Mesendoderm (in vitro differentiated cells): ENCODE measurements at regions not wholly inside any gene's neighbourhood (a gene's known extent, or its start where the extent isn't known, plus 50 kb on each side); places are given as distances from the start of the nearest gene placed in this dataset.

Source experiments
- DNase-seq: peaks from one replicate; pipeline ENCODE4 v3.0.0; 2013
- H2AK5ac ChIP-seq: 2 replicates; pipeline ENCODE4 v1.6.1; 2013; ENCODE audit warnings: low read length, inconsistent platforms
- H2BK120ac ChIP-seq: 2 replicates; pipeline ENCODE4 v1.6.1; 2013; ENCODE audit warnings: low read depth, mild to moderate bottlenecking, low read length, moderate library complexity, mixed read lengths
- H2BK15ac ChIP-seq: replicated peaks from 2 replicates; pipeline ENCODE4 v1.6.1; 2013; ENCODE audit warnings: low read depth, mild to moderate bottlenecking, moderate library complexity
- H2BK5ac ChIP-seq: 2 replicates; pipeline ENCODE4 v1.6.1; 2013; ENCODE audit warnings: low read length, inconsistent platforms
- H3K18ac ChIP-seq: 2 replicates; pipeline ENCODE4 v1.6.1; 2013; ENCODE audit warnings: mild to moderate bottlenecking, low read length, mixed read lengths
- H3K23ac ChIP-seq: one replicate; pipeline ENCODE4 v1.6.1; 2013; ENCODE audit warnings: low read length
- H3K27ac ChIP-seq: 2 replicates; pipeline ENCODE4 v1.5.1; 2013; ENCODE audit warnings: low read depth, mild to moderate bottlenecking, inconsistent platforms, low read length, moderate library complexity
- H3K27me3 ChIP-seq: 2 replicates; pipeline ENCODE4 v1.6.1; 2013; ENCODE audit warnings: low read length, control low read depth, mild to moderate bottlenecking, inconsistent platforms; ENCODE audit not compliant: insufficient read depth, poor library complexity
- H3K36me3 ChIP-seq: 2 replicates; pipeline ENCODE4 v1.6.1; 2013; ENCODE audit warnings: low read length, inconsistent platforms; ENCODE audit not compliant: control insufficient read depth, insufficient read depth
- H3K4ac ChIP-seq: one replicate; pipeline ENCODE4 v1.6.1; 2013; ENCODE audit warnings: low read depth, mild to moderate bottlenecking, low read length, moderate library complexity
- H3K4me1 ChIP-seq: 2 replicates; pipeline ENCODE4 v1.6.1; 2013; ENCODE audit warnings: low read depth, low read length, inconsistent platforms; ENCODE audit not compliant: control insufficient read depth
- H3K4me2 ChIP-seq: 2 replicates; pipeline ENCODE4 v1.6.1; 2013; ENCODE audit warnings: low read length
- H3K4me3 ChIP-seq: 2 replicates; pipeline ENCODE4 v1.5.1; 2013; ENCODE audit warnings: mild to moderate bottlenecking, low read length
- H3K56ac ChIP-seq: one replicate; pipeline ENCODE4 v1.6.1; 2013; ENCODE audit warnings: low read length
- H3K79me1 ChIP-seq: 2 replicates; pipeline ENCODE4 v1.6.1; 2013; ENCODE audit warnings: low read length, inconsistent platforms
- H3K79me2 ChIP-seq: 2 replicates; pipeline ENCODE4 v1.6.1; 2013; ENCODE audit warnings: mild to moderate bottlenecking, low read length; ENCODE audit not compliant: control insufficient read depth, insufficient read depth
- H3K9ac ChIP-seq: 2 replicates; pipeline ENCODE4 v1.6.1; 2013; ENCODE audit warnings: low read length, inconsistent platforms
- H4K5ac ChIP-seq: one replicate; pipeline ENCODE4 v1.6.1; 2013; ENCODE audit warnings: low read length
- H4K8ac ChIP-seq: one replicate; pipeline ENCODE4 v1.6.1; 2013; ENCODE audit warnings: low read depth, mild to moderate bottlenecking, control low read depth, low read length, moderate library complexity
- WGBS: extraction: QIAGEN DNeasy Blood & Tissue Kit; methylation state at CpG from one replicate; pipeline ENCODE4 v1.1.7; 2013; ENCODE audit warnings: low lambda C conversion rate, missing lambda C conversion rate; ENCODE audit not compliant: insufficient coverage; ENCODE audit errors: extremely low coverage; 5-methylcytosine and 5-hydroxymethylcytosine counted together

DNA sequence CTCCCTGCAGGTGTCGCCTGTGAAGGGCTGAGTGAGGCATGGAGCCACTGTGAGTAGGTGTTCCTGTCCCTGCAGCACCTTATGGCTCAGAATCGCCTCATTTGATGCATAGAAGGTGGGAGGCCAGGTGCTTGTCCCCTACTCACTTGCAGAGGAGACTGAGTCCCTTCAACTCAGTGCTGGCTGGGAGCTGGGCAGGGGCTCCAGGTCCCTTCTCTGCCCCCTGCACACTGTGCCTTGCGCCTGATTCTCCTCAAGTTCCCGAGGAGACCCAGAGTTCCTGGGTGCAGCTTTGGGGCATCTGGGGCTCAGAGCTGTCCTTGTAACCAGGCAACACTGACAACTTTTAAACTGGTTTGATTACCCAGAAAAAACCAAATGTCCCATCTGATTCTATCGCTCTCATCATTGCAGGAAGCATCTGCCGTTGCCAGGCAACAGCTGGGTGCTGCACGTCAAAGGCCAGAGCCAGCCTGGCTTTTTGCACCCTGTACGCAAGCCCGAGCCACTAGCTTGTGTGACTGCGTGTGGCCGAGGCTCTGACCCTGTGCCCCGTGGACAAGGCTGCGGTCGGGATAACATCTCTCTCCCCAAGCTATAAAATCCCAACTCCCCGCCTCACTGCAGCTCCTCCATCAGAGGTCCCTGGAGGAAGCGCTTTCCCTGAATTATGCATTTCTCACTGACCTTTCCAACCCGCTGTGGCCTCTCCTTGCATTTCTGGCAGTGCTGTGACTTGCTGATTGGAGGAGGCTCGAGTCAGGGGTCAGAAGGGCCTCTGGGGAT is 130.8 kb upstream of the HDAC4 start:
- no peak overlapping the region for H2AK5ac ChIP-seq
- no peak overlapping the region for H3K4ac ChIP-seq
- no peaks in the 10 kb centered on the region for H3K4me1 ChIP-seq
- no peak overlapping the region for H2BK15ac ChIP-seq
- no peak for DNase-seq
- no peak overlapping the region for H3K23ac ChIP-seq
- H3K9ac ChIP-seq, result no peak overlapping the region
- no peak overlapping the region for H2BK120ac ChIP-seq
- no peak overlapping the region for H4K5ac ChIP-seq
- no peaks in the 10 kb centered on the region for H3K27me3 ChIP-seq
- H3K36me3 ChIP-seq, result no peaks in the 10 kb centered on the region
- no CpG with 5 or more reads among the region's 18 CpGs for WGBS
- H3K79me1 ChIP-seq, result no peaks in the 10 kb centered on the region
- no peak overlapping the region for H3K4me2 ChIP-seq
- no peak overlapping the region for H3K27ac ChIP-seq
- no peak overlapping the region for H3K4me3 ChIP-seq
- no peaks in the 10 kb centered on the region for H3K79me2 ChIP-seq
- no peak overlapping the region for H4K8ac ChIP-seq
- no peak overlapping the region for H3K18ac ChIP-seq
- H3K56ac ChIP-seq, result no peak overlapping the region
- H2BK5ac ChIP-seq, result no peak overlapping the region

- no peak overlapping the region for H3K4ac ChIP-seq
- H3K18ac ChIP-seq, result no peak overlapping the region
- no peaks in the 10 kb centered on the region for H3K27me3 ChIP-seq
- H3K4me1 ChIP-seq, result no peaks in the 10 kb centered on the region
- H3K23ac ChIP-seq, result no peak overlapping the region
- no peak overlapping the region for H2BK120ac ChIP-seq
- H3K79me1 ChIP-seq, result no peaks in the 10 kb centered on the region
- H3K79me2 ChIP-seq, result no peaks in the 10 kb centered on the region
- H3K4me3 ChIP-seq, result no peak overlapping the region
- H2AK5ac ChIP-seq, result no peak overlapping the region
- WGBS, result no CpG with 5 or more reads among the region's 5 CpGs
- DNase-seq, result no peak
- no peak overlapping the region for H3K56ac ChIP-seq
- no peak overlapping the region for H2BK5ac ChIP-seq
- H2BK15ac ChIP-seq, result no peak overlapping the region
- no peak overlapping the region for H3K27ac ChIP-seq
- H3K9ac ChIP-seq, result no peak overlapping the region
- H4K8ac ChIP-seq, result no peak overlapping the region
- H3K36me3 ChIP-seq, result no peaks in the 10 kb centered on the region
- H4K5ac ChIP-seq, result no peak overlapping the region
- no peak overlapping the region for H3K4me2 ChIP-seq
Observed at GRCh38 chr2:239530749-239531316, 130.0 kb upstream of the HDAC4 start.

DNA sequence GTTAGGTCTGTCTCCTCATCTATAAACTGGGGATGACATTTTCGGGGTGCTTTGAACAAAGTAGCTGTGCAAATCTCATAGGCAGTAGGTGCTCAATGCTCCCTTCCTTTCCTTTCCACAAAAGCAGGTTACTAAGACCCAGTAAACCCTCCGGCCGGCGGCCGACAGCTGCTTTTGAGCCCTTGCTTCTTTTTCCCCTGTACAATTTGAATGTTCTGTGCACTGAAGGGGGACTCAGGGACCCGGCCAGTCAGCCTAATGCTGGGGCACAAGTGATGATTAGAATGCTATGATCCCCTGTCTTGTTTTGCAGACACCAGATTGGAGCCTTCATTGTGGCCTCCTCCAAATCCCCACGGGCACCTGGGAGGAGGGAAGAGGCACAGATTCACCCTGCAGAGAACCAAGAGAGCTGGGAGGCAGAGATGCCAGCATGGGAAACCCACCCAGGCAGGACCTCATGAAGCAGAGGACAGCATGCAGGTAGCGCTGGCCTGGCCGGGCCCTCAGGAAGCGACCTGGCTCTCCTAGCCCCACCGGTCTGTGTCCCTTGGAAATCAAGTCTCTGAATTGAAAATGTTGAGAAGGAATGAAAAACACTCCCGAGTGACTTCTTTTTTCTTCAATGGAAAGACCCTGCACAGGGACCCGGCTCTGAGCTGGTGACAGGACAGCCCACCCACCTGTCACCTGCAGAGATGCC is 128.6 kb upstream of the HDAC4 start:
- Histone ChIP-seq H4K5ac (no peak overlapping the region), H3K56ac (no peak overlapping the region), H3K27me3 (no peaks in the 10 kb centered on the region), H3K4me1 (no peaks in the 10 kb centered on the region), H3K36me3 (no peaks in the 10 kb centered on the region), H4K8ac (no peak overlapping the region), H3K27ac (no peak overlapping the region), H3K4me2 (no peak overlapping the region), H3K4me3 (no peak overlapping the region), H2BK120ac (no peak overlapping the region), H3K79me1 (no peaks in the 10 kb centered on the region), H2BK5ac (no peak overlapping the region), H3K18ac (no peak overlapping the region), H3K9ac (no peak overlapping the region), H3K23ac (no peak overlapping the region), H2AK5ac (no peak overlapping the region), H3K4ac (no peak overlapping the region), H3K79me2 (no peaks in the 10 kb centered on the region), H2BK15ac (no peak overlapping the region)
- WGBS, result no CpG with 5 or more reads among the region's 13 CpGs
- no peak for DNase-seq

DNA sequence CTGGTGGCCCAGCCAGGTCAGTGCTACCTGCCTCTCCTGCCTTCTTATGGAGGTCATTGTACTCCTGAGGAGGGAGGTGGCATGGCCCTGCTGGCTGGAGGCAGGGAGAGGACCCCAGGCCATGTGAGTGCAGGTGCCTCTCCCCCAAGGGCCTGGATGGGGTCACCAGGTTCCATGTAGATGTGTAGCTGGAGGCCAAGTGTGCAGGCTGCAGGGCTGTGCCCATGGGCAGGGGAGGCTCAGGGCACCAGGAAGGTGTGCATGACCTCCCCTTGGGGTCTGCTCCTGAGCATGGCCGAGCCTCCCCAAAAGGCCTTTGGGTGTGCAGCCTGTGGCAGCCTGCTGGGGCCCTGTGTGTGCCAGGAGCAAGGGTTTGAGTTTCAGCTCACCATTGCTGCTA is 128.1 kb upstream of the HDAC4 start:
- H3K27ac ChIP-seq, result no peak overlapping the region
- no peak overlapping the region for H2BK15ac ChIP-seq
- H2BK120ac ChIP-seq, result no peak overlapping the region
- H4K8ac ChIP-seq, result no peak overlapping the region
- H3K4me3 ChIP-seq, result no peak overlapping the region
- WGBS, result no CpG with 5 or more reads among the region's 1 CpG
- H3K4me1 ChIP-seq, result no peaks in the 10 kb centered on the region
- no peak overlapping the region for H3K23ac ChIP-seq
- no peak overlapping the region for H3K18ac ChIP-seq
- no peak overlapping the region for H3K9ac ChIP-seq
- H3K4ac ChIP-seq, result no peak overlapping the region
- no peaks in the 10 kb centered on the region for H3K79me1 ChIP-seq
- H3K36me3 ChIP-seq, result no peaks in the 10 kb centered on the region
- no peaks in the 10 kb centered on the region for H3K27me3 ChIP-seq
- DNase-seq, result no peak
- no peak overlapping the region for H3K56ac ChIP-seq
- no peak overlapping the region for H4K5ac ChIP-seq
- H3K4me2 ChIP-seq, result no peak overlapping the region
- H2AK5ac ChIP-seq, result no peak overlapping the region
- no peak overlapping the region for H2BK5ac ChIP-seq
- H3K79me2 ChIP-seq, result no peaks in the 10 kb centered on the region

- no peak overlapping the region for H3K4me3 ChIP-seq
- no peak overlapping the region for H3K18ac ChIP-seq
- no peak overlapping the region for H3K9ac ChIP-seq
- H4K5ac ChIP-seq, result no peak overlapping the region
- no peak overlapping the region for H3K23ac ChIP-seq
- no peaks in the 10 kb centered on the region for H3K79me2 ChIP-seq
- no peak for DNase-seq
- no peaks in the 10 kb centered on the region for H3K4me1 ChIP-seq
- H2AK5ac ChIP-seq, result no peak overlapping the region
- H3K36me3 ChIP-seq, result no peaks in the 10 kb centered on the region
- H2BK5ac ChIP-seq, result no peak overlapping the region
- H3K27me3 ChIP-seq, result no peaks in the 10 kb centered on the region
- H3K27ac ChIP-seq, result no peak overlapping the region
- no peak overlapping the region for H3K4me2 ChIP-seq
- H2BK15ac ChIP-seq, result no peak overlapping the region
- no peak overlapping the region for H3K56ac ChIP-seq
- no peak overlapping the region for H4K8ac ChIP-seq
- no peak overlapping the region for H2BK120ac ChIP-seq
- no CpG with 5 or more reads among the region's 11 CpGs for WGBS
- no peaks in the 10 kb centered on the region for H3K79me1 ChIP-seq
- H3K4ac ChIP-seq, result no peak overlapping the region
Observed at GRCh38 chr2:239528146-239528545, 127.3 kb upstream of the HDAC4 start.
